GM18511 (cell line): ENCODE measurements at regions not wholly inside any gene's neighbourhood (a gene's known extent, or its start where the extent isn't known, plus 50 kb on each side); places are given as distances from the start of the nearest gene placed in this dataset.

Experiments
- ATAC-seq: cut with Tn5 transposase; IDR thresholded peaks from one replicate; pipeline ENCODE4 v1.9.1; 2021; ENCODE audit warnings: mild to moderate bottlenecking, moderate library complexity; ENCODE audit not compliant: unreplicated experiment

DNA sequence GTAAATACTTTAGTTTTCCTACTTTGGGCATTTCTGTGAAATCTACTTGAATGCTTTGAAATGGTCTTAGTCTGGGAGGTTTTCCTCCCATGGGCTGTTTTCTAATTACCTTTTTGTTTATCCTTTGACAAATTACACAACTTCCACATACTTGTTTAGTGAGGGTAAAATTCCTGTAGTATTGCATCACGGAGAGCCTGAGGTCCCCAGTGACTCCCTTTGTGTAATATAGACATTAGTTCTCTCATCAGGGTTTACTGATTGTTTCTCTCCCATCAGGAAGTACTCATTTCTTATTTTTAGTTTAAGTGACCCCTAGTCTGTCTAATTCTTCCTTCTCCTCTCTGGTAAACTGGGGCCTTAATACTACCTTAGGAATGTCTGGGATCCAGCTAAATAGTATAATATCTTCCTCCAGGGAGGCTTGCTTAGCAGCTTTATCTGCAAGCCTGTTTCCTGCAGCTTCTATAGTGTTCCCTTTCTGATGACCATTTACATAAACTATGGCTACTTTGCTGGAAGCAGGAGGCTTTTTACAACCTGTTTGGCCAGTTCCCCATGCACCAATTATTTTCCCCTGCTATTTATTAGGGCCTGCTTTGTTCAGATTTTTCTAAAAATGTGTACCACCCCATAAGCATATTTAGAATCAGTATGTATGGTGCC lies 87.2 kb upstream of the XCR1 start:
- ATAC-seq, result no peak

DNA sequence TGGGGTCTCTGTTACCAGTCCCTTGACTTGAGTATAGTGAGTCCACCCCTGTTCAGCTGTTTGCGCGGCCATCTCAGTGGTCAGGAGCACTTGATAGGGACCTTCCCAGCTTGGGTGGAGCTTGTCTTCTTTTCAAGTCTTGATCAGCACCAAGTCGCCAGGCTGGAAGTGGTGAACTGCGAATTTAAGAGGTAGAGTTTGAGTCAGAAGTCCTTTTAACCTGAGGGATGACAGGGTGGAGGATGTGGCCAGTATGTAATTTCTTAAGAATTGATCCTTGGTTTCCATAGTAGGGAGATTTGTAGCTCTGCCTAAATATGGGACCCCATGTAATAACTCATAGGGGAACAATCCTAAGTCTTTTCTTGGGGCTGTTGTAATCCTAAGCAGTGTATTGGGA lies 86.3 kb upstream of the XCR1 start:
- ATAC-seq, result no peak

- no peak for ATAC-seq
Measured at GRCh38 chr3:46112984-46113383, 85.7 kb upstream of the XCR1 start.

GRCh38 chr3:46112296-46112695 lies 85.0 kb upstream of the XCR1 start:
- no peak for ATAC-seq

GRCh38 chr3:46110701-46111493 lies 83.6 kb upstream of the XCR1 start:
- ATAC-seq, result peak; percentile 81

DNA sequence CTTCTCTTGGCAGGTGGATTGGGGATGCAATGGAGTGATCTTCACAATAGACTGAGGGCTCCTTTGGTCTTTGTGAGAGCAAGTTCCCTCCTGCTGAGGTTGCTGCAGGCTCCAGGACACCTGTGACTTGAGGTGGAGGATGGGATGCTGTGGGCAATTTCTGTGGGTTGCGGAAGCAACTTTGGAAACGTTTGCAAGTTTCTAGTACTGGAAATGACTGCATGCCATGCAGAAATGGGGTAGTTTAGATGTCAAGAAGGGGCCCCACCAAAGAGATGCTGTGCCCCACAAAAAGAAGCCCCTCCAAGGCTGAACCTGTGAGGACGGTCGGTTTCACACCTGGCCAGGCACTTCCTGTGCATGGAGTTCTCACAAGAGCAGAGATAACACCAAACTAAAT lies 80.4 kb upstream of the XCR1 start:
- ATAC-seq, result no peak

DNA sequence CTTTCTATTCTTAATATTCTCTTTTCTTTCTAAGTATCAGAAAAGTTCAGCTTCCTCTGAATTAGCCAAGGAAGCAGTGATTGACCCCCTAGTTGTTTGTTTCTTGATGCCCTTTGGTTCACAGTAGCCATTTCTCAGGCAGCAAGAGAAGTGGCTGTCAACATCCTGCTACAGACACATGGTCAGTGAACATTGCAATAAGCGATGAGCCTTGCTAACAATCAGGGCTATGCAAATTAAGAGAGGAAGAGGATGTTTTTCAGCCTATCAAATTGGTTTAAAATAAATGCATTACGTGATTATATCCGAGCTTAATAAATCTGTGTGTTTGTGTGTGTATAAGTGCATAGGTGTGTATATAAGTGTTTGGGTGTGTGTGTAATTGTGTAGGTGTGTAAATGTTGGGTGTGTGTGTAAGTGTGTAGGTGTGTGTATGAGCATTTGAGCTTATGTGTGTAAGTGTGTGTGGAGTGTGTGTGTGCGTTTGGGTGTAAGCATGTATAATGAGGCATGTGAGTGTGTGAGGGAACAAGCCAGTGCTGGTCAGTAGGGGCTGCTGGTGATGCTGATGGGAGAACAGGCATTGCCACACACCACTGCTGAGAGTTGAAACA lies 78.1 kb upstream of the XCR1 start:
- no peak for ATAC-seq

- ATAC-seq, result no peak
Measured at GRCh38 chr3:46104706-46105105, 77.4 kb upstream of the XCR1 start.

DNA sequence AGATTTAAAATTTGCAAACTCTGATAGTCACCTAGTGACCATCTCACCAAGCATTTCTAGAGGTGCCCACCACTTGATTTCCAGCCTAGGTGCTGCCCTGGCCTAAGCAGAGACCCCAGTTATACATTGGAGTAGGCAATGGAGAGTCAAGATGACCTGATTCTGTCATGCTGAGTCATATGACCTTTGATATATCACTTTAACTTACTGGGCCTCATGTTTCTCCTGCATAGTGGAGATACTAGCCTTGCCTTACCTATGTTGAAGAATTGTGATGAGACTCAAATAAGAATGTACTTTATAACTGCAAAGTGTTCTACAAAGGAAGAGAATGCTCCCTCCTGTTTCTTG lies 75.5 kb upstream of the XCR1 start:
- ATAC-seq, result no peak

GRCh38 chr3:46102059-46102779 lies 74.9 kb upstream of the XCR1 start:
- ATAC-seq, result no peak

- ATAC-seq, result no peak
Measured at GRCh38 chr3:46100812-46101211, 73.5 kb upstream of the XCR1 start.

DNA sequence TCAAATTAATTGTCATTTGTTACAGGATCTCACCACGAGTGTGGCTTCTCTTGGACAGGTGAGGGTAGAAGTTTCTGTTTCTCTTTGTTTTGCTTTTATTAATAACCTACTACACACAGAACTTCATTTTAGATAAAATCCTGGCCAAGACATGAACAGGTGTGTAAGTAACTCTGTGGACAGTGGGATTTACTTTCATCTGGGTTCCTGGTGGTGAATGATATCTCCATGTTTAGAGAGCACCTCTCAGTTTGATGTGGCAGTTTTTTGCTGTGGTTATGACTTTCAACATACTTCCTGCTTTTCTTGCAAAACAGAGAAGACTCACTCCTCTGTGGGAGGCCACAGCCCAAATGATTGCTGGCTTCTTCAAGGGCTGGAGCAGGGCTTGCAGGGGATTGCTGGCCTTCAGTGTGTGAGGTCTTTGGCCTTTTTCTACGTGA lies 71.1 kb upstream of the XCR1 start:
- ATAC-seq, result no peak

- ATAC-seq, result no peak
Measured at GRCh38 chr3:46097691-46098241, 70.5 kb upstream of the XCR1 start.

- no peak for ATAC-seq
Measured at GRCh38 chr3:46096781-46097180, 69.5 kb upstream of the XCR1 start.

DNA sequence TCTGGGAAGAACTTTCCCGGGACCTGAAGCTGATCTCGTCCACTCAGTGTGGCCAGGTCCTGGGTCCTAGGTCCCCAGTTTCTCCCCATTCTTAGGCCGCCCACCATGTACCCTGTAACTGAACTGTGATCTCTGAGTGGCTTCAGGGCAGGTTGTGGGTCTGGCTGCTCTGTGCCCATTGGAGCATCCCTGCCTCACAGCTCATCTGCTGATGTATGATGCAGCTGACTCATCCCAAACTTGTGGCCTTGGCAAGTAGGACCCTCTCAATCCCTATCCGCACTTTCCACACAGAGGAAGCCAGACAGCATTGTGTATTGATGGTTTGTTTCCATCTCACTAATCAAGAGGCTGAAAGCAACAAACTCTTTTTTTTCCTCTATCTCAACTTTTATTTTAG lies 69.1 kb upstream of the XCR1 start:
- ATAC-seq, result no peak

GRCh38 chr3:46095307-46095706 lies 68.0 kb upstream of the XCR1 start:
- peak; percentile 64 for ATAC-seq

DNA sequence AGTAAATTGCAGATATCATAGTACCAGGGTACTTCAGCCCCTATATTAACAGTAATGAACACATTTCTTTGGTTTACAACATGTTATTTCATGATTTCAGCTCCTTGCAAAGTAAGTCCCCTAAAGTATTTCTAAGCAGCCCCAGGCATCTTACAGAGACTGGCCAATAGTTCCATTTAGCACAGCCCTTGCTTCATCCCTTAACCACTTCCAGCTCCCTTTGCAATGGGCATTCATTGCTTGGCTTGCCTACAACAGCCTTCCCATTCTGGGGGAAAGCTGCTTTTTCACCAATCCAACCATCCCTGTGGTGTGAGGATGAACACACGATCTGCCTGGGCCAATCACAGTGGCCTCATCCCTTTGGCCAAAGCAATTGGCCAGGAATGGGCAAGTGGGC lies 67.2 kb upstream of the XCR1 start:
- no peak for ATAC-seq

- no peak for ATAC-seq
Measured at GRCh38 chr3:46093966-46094365, 66.7 kb upstream of the XCR1 start.

GRCh38 chr3:46093327-46093942 lies 66.2 kb upstream of the XCR1 start:
- ATAC-seq, result no peak

DNA sequence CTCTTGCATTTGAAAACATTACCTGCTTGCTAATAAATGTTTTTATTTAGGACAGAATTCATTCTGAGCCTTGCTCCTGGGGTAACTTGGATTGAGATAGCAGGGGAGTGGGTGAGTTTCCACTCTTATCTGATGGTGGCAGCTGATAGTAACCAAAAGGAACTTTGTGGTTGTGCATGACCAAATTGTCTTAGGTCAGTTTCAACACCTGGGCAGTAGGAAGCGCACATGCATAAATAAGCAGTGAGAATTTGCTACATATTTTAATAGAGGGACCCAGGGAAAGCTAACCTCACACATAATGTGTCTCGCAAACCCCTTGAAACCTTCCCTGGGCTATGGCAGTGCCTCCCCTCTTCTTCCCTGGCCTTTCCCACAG lies 65.4 kb upstream of the XCR1 start:
- ATAC-seq, result peak; percentile 37
